ENCODE measurements at regions not wholly inside any gene's neighbourhood (a gene's known extent, or its start where the extent isn't known, plus 50 kb on each side); places are given as distances from the start of the nearest gene placed in this dataset.

- Histone ChIP-seq H3K9me3 (no peaks in the 10 kb centered on the region), H3K4me3 (no peak overlapping the region), H3K27ac (no peak overlapping the region), H3K4me2 (no peak overlapping the region), H4K20me1 (no peaks in the 10 kb centered on the region), H3K4me1 (no peaks in the 10 kb centered on the region), H3K36me3 (no peaks in the 10 kb centered on the region), H3K9ac (no peak overlapping the region), H3K27me3 (peaks cover 9% of the 10 kb centered on the region; the same call in 1 of the 2 replicates)
- TF ChIP-seq Cebpa-rat (IDR thresholded peaks at IDR 0.05): no peak
Measured at GRCh38 chrX:147848543-147849443, 62.9 kb upstream of the FMR1 start.

GRCh38 chrX:147850875-147851274 lies 60.8 kb upstream of the FMR1 start:
- no peak overlapping the region for H3K4me2 ChIP-seq
- peaks cover 7% of the 10 kb centered on the region; the same call in 1 of the 2 replicates for H3K9me3 ChIP-seq
- no peaks in the 10 kb centered on the region for H4K20me1 ChIP-seq
- no peak overlapping the region for H3K27ac ChIP-seq
- H3K36me3 ChIP-seq: no peaks in the 10 kb centered on the region
- TF ChIP-seq Cebpa-rat (IDR thresholded peaks at IDR 0.05): no peak
- H3K4me3 ChIP-seq: no peak overlapping the region
- H3K4me1 ChIP-seq: no peaks in the 10 kb centered on the region
- H3K9ac ChIP-seq: no peak overlapping the region
- H3K27me3 ChIP-seq: peaks cover 18% of the 10 kb centered on the region

- TF ChIP-seq Cebpa-rat (IDR thresholded peaks at IDR 0.05): no peak
- Histone ChIP-seq H3K27me3 (peaks cover 14% of the 10 kb centered on the region), H3K4me3 (no peak overlapping the region)
Measured at GRCh38 chrX:147853701-147854100, 58.0 kb upstream of the FMR1 start.

GRCh38 chrX:147859666-147860065 lies 52.1 kb upstream of the FMR1 start:
- TF ChIP-seq Cebpa-rat (IDR thresholded peaks at IDR 0.05): no peak

More at GRCh38 chrX:147853701-147854100, 58.0 kb upstream of the FMR1 start:
- no peaks in the 10 kb centered on the region for H3K36me3 ChIP-seq
- no peak overlapping the region for H3K4me2 ChIP-seq
- H3K4me1 ChIP-seq: no peaks in the 10 kb centered on the region
- H3K9ac ChIP-seq: no peak overlapping the region
- no peak overlapping the region for H3K27ac ChIP-seq
- no peaks in the 10 kb centered on the region for H4K20me1 ChIP-seq
- H3K9me3 ChIP-seq: peaks cover 7% of the 10 kb centered on the region; the same call in 1 of the 2 replicates

More at GRCh38 chrX:147859666-147860065, 52.1 kb upstream of the FMR1 start:
- Histone ChIP-seq H4K20me1 (no peaks in the 10 kb centered on the region), H3K27ac (no peak overlapping the region), H3K36me3 (no peaks in the 10 kb centered on the region), H3K4me2 (no peak overlapping the region), H3K9me3 (peaks cover 7% of the 10 kb centered on the region; the same call in 1 of the 2 replicates), H3K4me1 (no peaks in the 10 kb centered on the region), H3K9ac (no peak overlapping the region), H3K4me3 (no peak overlapping the region), H3K27me3 (peaks cover 12% of the 10 kb centered on the region)

Data from BLaER1 (cell line).